ENCODE measurements at regions not wholly inside any gene's neighbourhood (a gene's known extent, or its start where the extent isn't known, plus 50 kb on each side); places are given as distances from the start of the nearest gene placed in this dataset.
A peak's percentile ranks its signal among the peaks of the same experiment; 100 is the strongest.

GRCh38 chr7:25858525-25859411, 293.2 kb upstream of the NFE2L3 start:
- no peak for DNase-seq (ENCODE audit: low spot score)

GRCh38 chr7:25859412-25860274, 292.4 kb upstream of the NFE2L3 start:
- DNase-seq (ENCODE audit: low spot score), result no peak

GRCh38 chr7:25860275-25861163, 291.5 kb upstream of the NFE2L3 start:
- no peak for DNase-seq (ENCODE audit: low spot score)

GRCh38 chr7:25861164-25861496, 290.9 kb upstream of the NFE2L3 start:
- no peak for DNase-seq (ENCODE audit: low spot score)

- DNase-seq (ENCODE audit: low spot score), result no peak
Measured at GRCh38 chr7:25861601-25862260, 290.3 kb upstream of the NFE2L3 start.

GRCh38 chr7:25862261-25863004, 289.6 kb upstream of the NFE2L3 start:
- peak; percentile 100 for DNase-seq (ENCODE audit: low spot score)

GRCh38 chr7:25863005-25863728, 288.8 kb upstream of the NFE2L3 start:
- DNase-seq (ENCODE audit: low spot score), result no peak

GRCh38 chr7:25863729-25864110, 288.3 kb upstream of the NFE2L3 start:
- DNase-seq (ENCODE audit: low spot score), result no peak

GRCh38 chr7:25864511-25864910, 287.5 kb upstream of the NFE2L3 start:
- no peak for DNase-seq (ENCODE audit: low spot score)

- DNase-seq (ENCODE audit: low spot score), result no peak
Measured at GRCh38 chr7:25864943-25865751, 286.9 kb upstream of the NFE2L3 start.

GRCh38 chr7:25868509-25868908, 283.5 kb upstream of the NFE2L3 start:
- DNase-seq (ENCODE audit: low spot score), result no peak

- no peak for DNase-seq (ENCODE audit: low spot score)
Measured at GRCh38 chr7:25870574-25870973, 281.4 kb upstream of the NFE2L3 start.

- no peak for DNase-seq (ENCODE audit: low spot score)
Measured at GRCh38 chr7:25876092-25876491, 275.9 kb upstream of the NFE2L3 start.

- DNase-seq (ENCODE audit: low spot score), result no peak
Measured at GRCh38 chr7:25877802-25878789, 273.9 kb upstream of the NFE2L3 start.

GRCh38 chr7:25879799-25880198, 272.2 kb upstream of the NFE2L3 start:
- no peak for DNase-seq (ENCODE audit: low spot score)

- no peak for DNase-seq (ENCODE audit: low spot score)
Measured at GRCh38 chr7:25881317-25882037, 270.5 kb upstream of the NFE2L3 start.

- DNase-seq (ENCODE audit: low spot score), result no peak
Measured at GRCh38 chr7:25882151-25882773, 269.7 kb upstream of the NFE2L3 start.
